B cell (primary cell): ENCODE measurements at regions not wholly inside any gene's neighbourhood (a gene's known extent, or its start where the extent isn't known, plus 50 kb on each side); places are given as distances from the start of the nearest gene placed in this dataset.

ENCODE experiments used
- ATAC-seq: fragments of 200-7000 bp; cut with Tn5 transposase; one replicate; pipeline ENCODE4 v1.10.0; 2021; ENCODE audit warnings: low read depth, mild to moderate bottlenecking, moderate number of reproducible peaks, moderate library complexity
- CTCF ChIA-PET: fragments of 350-600 bp; sonication (Branson Sonifier 250); formaldehyde crosslinking; loops from one replicate; lab custom pipeline; 2021; ENCODE audit warnings: antibody characterized with exemption, inconsistent platforms; lab: Charles Lee
- POLR2A ChIA-PET: fragments of 350-600 bp; sonication (Branson Sonifier 250); formaldehyde crosslinking; loops from one replicate; lab custom pipeline; 2021; ENCODE audit warnings: antibody characterized with exemption; lab: Charles Lee
- DNase-seq: peaks from one replicate; pipeline ENCODE4 v3.0.0; 2013
- H2AFZ ChIP-seq: 2 replicates; pipeline ENCODE4 v1.6.1; 2012; ENCODE audit warnings: mild to moderate bottlenecking, low read depth, low read length; ENCODE audit not compliant: insufficient read depth, poor library complexity, severe bottlenecking
- H3K27ac ChIP-seq, 2 donors: 1 replicate in 1 of 2; 2 replicates in 1 of 2; pipeline ENCODE4 v1.5.1; 2012 to 2013; ENCODE audit warnings: low read length in 2 of 2, mild to moderate bottlenecking in 2 of 2, moderate library complexity in 1 of 2
- H3K27me3 ChIP-seq, 4 experiments: fragments of 200-600 bp in 1 of 4; sonication (generic) in 1 of 4; replicated peaks in 1 of 4; 1 replicate in 2 of 4; 2 replicates in 2 of 4; pipeline versions ENCODE4 v1.6.1 to v1.7.0; 2013 to 2016; ENCODE audit warnings: low read length in 3 of 4, mild to moderate bottlenecking in 2 of 4, mixed read lengths in 1 of 4, moderate library complexity in 1 of 4; ENCODE audit not compliant: insufficient read depth in 4 of 4, control insufficient read depth in 3 of 4; ENCODE audit errors: control extremely low read depth in 1 of 4
- H3K36me3 ChIP-seq, 2 experiments: replicated peaks in 1 of 2; 1 replicate in 1 of 2; 2 replicates in 1 of 2; pipeline versions ENCODE4 v1.6.1 to v1.7.1; 2013; ENCODE audit warnings: low read length in 1 of 2; ENCODE audit not compliant: insufficient read depth in 2 of 2, control insufficient read depth in 1 of 2; ENCODE audit errors: control extremely low read depth in 1 of 2, extremely low read depth in 1 of 2
- H3K4me1 ChIP-seq, 2 donors: fragments of 200-600 bp in 1 of 2; sonication (generic) in 1 of 2; 1 replicate in 1 of 2; 2 replicates in 1 of 2; pipeline versions ENCODE4 v1.5.1 to v1.6.1; 2013 to 2017; ENCODE audit warnings: low read length in 2 of 2; ENCODE audit not compliant: control insufficient read depth in 2 of 2, insufficient read depth in 2 of 2
- H3K4me2 ChIP-seq: replicated peaks from 2 replicates; pipeline ENCODE3; 2012; ENCODE audit warnings: mild to moderate bottlenecking, low read depth, low read length; ENCODE audit not compliant: poor library complexity, severe bottlenecking
- H3K4me3 ChIP-seq, 5 experiments: fragments of 200-600 bp in 1 of 5; sonication (generic) in 1 of 5; 1 replicate in 3 of 5; 2 replicates in 2 of 5; pipeline versions ENCODE4 v1.5.1 to v1.7.0; 2011 to 2016; ENCODE audit warnings: low read length in 4 of 5, mild to moderate bottlenecking in 4 of 5, low read depth in 2 of 5, control low read depth in 1 of 5, moderate library complexity in 1 of 5; ENCODE audit not compliant: insufficient read depth in 1 of 5; ENCODE audit errors: control extremely low read depth in 1 of 5, extremely low read depth in 1 of 5
- H3K79me2 ChIP-seq: fragments of 200-600 bp; sonication (generic); one replicate; pipeline ENCODE4 v1.6.0; 2016; ENCODE audit warnings: low read length; ENCODE audit not compliant: control insufficient read depth, insufficient read depth
- H3K9ac ChIP-seq: fragments of 200-600 bp; sonication (generic); 2 replicates; pipeline ENCODE4 v1.6.1; 2017; ENCODE audit warnings: mild to moderate bottlenecking, low read length, moderate library complexity
- H3K9me3 ChIP-seq, 3 donors: one replicate each; pipeline versions ENCODE4 v1.6.1 to v1.7.1; 2013; ENCODE audit warnings: low read length in 2 of 3; ENCODE audit not compliant: control insufficient read depth in 2 of 3, insufficient read depth in 1 of 3; ENCODE audit errors: control extremely low read depth in 1 of 3
- H4K20me1 ChIP-seq: 2 replicates; pipeline ENCODE4 v1.6.0; 2012; ENCODE audit warnings: mild to moderate bottlenecking, low read length; ENCODE audit not compliant: insufficient read depth, control insufficient read depth, poor library complexity, severe bottlenecking
- H3K27ac Mint-ChIP-seq: one replicate; pipeline ENCODE4 v1.8.0; 2021; ENCODE audit warnings: mixed read lengths
- H3K27me3 Mint-ChIP-seq: one replicate; pipeline ENCODE4 v1.8.0; 2021; ENCODE audit warnings: mixed read lengths
- H3K4me1 Mint-ChIP-seq: one replicate; pipeline ENCODE4 v1.8.0; 2021; ENCODE audit warnings: mixed read lengths
- H3K4me3 Mint-ChIP-seq: one replicate; pipeline ENCODE4 v1.8.0; 2021; ENCODE audit warnings: mixed read lengths
- H3K9me3 Mint-ChIP-seq: one replicate; pipeline ENCODE4 v1.8.0; 2022; ENCODE audit warnings: mixed read lengths; ENCODE audit not compliant: insufficient read depth
- EZH2 ChIP-seq: IDR thresholded peaks from 2 replicates; pipeline ENCODE4 v1.6.1; 2012; ENCODE audit warnings: borderline replicate concordance, low read depth, mild to moderate bottlenecking, moderate library complexity, low read length; ENCODE audit not compliant: insufficient read depth, poor library complexity, severe bottlenecking
- WGBS: methylation state at CpG from one replicate; pipeline ENCODE4 v1.1.5; 2013; ENCODE audit warnings: missing lambda C conversion rate; ENCODE audit not compliant: insufficient coverage; 5-methylcytosine and 5-hydroxymethylcytosine counted together
- intact Hi-C: fragments of 100-400 bp; cut with micrococcal nuclease; formaldehyde crosslinking; loops from one replicate; pipeline ENCODE4 v1.10.0; 2022
- TF ChIP-seq, protein P1 (sequence below): fragments of 200-600 bp; IDR thresholded peaks from one replicate; pipeline ENCODE4 v1.8.0; 2022; ENCODE audit warnings: antibody characterized with exemption, mild to moderate bottlenecking

GRCh38 chr3:105965384-105965783 lies 96.6 kb upstream of the CBLB start:
- no peaks in the 10 kb centered on the region for H3K4me1 Mint-ChIP-seq
- no peaks in the 10 kb centered on the region for H3K27me3 Mint-ChIP-seq
- no peak for ATAC-seq
- H3K9me3 Mint-ChIP-seq = no peaks in the 10 kb centered on the region
- no peak overlapping the region for H3K9ac ChIP-seq
- H4K20me1 ChIP-seq = no peaks in the 10 kb centered on the region
- POLR2A ChIA-PET = no interaction called here
- H3K4me3 Mint-ChIP-seq = no peak overlapping the region
- H3K79me2 ChIP-seq = no peaks in the 10 kb centered on the region
- intact Hi-C loops = no loop called here
- TF ChIP-seq EZH2 = no peak
- TF ChIP-seq, protein P1, sequence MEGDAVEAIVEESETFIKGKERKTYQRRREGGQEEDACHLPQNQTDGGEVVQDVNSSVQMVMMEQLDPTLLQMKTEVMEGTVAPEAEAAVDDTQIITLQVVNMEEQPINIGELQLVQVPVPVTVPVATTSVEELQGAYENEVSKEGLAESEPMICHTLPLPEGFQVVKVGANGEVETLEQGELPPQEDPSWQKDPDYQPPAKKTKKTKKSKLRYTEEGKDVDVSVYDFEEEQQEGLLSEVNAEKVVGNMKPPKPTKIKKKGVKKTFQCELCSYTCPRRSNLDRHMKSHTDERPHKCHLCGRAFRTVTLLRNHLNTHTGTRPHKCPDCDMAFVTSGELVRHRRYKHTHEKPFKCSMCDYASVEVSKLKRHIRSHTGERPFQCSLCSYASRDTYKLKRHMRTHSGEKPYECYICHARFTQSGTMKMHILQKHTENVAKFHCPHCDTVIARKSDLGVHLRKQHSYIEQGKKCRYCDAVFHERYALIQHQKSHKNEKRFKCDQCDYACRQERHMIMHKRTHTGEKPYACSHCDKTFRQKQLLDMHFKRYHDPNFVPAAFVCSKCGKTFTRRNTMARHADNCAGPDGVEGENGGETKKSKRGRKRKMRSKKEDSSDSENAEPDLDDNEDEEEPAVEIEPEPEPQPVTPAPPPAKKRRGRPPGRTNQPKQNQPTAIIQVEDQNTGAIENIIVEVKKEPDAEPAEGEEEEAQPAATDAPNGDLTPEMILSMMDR = no peak
- no peak overlapping the region for H2AFZ ChIP-seq
- H3K4me1 ChIP-seq = no peaks in the 10 kb centered on the region
- H3K4me3 ChIP-seq = no peak overlapping the region
- CTCF ChIA-PET = no interaction called here
- no peak overlapping the region for H3K27ac Mint-ChIP-seq
- H3K9me3 ChIP-seq = peaks cover 0 to 11% (median 1%) of the 10 kb centered on the region in 3 donors
- H3K36me3 ChIP-seq = no peaks in the 10 kb centered on the region
- H3K27me3 ChIP-seq = no peaks in the 10 kb centered on the region
- H3K4me2 ChIP-seq = no peak overlapping the region
- no CpG with 5 or more reads among the region's 3 CpGs for WGBS
- no peak for DNase-seq
- no peak overlapping the region for H3K27ac ChIP-seq

- no peaks in the 10 kb centered on the region for H4K20me1 ChIP-seq
- no peaks in the 10 kb centered on the region for H3K4me1 Mint-ChIP-seq
- H3K27ac ChIP-seq = no peak overlapping the region
- H3K9me3 ChIP-seq = peaks cover 1 to 15% (median 14%) of the 10 kb centered on the region in 3 donors
- H3K4me1 ChIP-seq = no peaks in the 10 kb centered on the region
- peaks cover 11% of the 10 kb centered on the region for H3K9me3 Mint-ChIP-seq
- H3K4me2 ChIP-seq = no peak overlapping the region
- no peak overlapping the region for H3K27ac Mint-ChIP-seq
- ChIA-PET POLR2A (no interaction called here), CTCF (no interaction called here)
- H3K36me3 ChIP-seq = no peaks in the 10 kb centered on the region
- no peak overlapping the region for H3K4me3 ChIP-seq
- H3K27me3 Mint-ChIP-seq = no peaks in the 10 kb centered on the region
- H2AFZ ChIP-seq = no peak overlapping the region
- no peaks in the 10 kb centered on the region for H3K79me2 ChIP-seq
- no peak for DNase-seq
- H3K4me3 Mint-ChIP-seq = no peak overlapping the region
- no peaks in the 10 kb centered on the region for H3K27me3 ChIP-seq
- no CpG with 5 or more reads among the region's 1 CpG for WGBS
- no peak for TF ChIP-seq EZH2
- TF ChIP-seq, protein P1 = no peak
- no peak overlapping the region for H3K9ac ChIP-seq
- ATAC-seq = no peak
- intact Hi-C loops = no loop called here
Measured at GRCh38 chr3:105967117-105967516, 98.3 kb upstream of the CBLB start.
